Pons (tissue), 1 donor: ENCODE measurements at regions not wholly inside any gene's neighbourhood (a gene's known extent, or its start where the extent isn't known, plus 50 kb on each side); places are given as distances from the start of the nearest gene placed in this dataset.
A peak's percentile ranks its signal among the peaks of the same experiment; 100 is the strongest.
"Not testable (repeated sequence)": the region's sequence is repeated elsewhere in the genome, so short reads cannot be mapped to it uniquely, and the experiment has no call there.

ENCODE experiments used
- DNase-seq: peaks from one replicate; pipeline ENCODE4 v3.0.0-alpha.2; 2016; ENCODE audit warnings: low spot score

GRCh38 chr2:145925591-145925990 lies 1405.7 kb upstream of the ZEB2 start:
- DNase-seq, result no peak

GRCh38 chr2:145919477-145919876 lies 1399.6 kb upstream of the ZEB2 start:
- DNase-seq, result peak; percentile 11

DNA sequence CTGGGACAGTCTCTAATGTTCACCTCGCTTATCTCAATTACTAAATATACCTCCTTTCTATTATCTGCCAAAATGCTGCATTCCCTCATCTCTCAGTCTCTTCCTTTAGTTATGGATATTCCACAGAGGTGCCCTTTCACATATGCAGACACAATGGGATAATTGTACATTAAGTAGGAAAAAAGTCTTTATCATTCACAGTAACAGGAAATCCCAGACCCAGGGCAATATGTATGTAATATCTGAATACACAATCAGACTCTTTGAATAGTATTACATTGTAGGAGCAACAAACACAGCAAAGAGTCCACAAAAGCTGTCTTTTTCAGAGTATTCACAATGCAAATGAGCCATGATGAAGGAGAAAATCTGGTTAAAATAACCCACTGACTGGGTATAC lies 1399.0 kb upstream of the ZEB2 start:
- peak; percentile 7 for DNase-seq

- DNase-seq, result no peak
Observed at GRCh38 chr2:145916799-145917198, 1396.9 kb upstream of the ZEB2 start.

DNA sequence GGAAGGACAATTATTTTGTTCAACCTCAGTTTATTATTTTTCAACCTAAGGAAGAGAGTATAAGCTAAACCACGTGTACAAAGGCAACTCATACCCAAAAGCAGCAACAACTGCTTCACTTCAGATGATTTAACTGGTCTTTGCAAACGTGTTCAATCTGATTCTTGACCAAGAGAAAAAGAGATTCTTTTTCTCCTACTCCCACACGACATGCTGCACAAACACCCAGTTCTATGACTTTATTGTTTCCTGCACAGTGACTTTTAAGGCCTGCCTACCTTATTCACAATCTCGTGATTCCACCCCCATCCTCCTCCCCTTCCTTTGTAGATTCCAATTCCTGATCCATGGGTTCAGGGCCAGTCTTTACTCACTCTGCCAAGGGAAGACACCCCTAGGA lies 1394.8 kb upstream of the ZEB2 start:
- DNase-seq, result no peak

GRCh38 chr2:145910416-145910815 lies 1390.5 kb upstream of the ZEB2 start:
- DNase-seq, result no peak

DNA sequence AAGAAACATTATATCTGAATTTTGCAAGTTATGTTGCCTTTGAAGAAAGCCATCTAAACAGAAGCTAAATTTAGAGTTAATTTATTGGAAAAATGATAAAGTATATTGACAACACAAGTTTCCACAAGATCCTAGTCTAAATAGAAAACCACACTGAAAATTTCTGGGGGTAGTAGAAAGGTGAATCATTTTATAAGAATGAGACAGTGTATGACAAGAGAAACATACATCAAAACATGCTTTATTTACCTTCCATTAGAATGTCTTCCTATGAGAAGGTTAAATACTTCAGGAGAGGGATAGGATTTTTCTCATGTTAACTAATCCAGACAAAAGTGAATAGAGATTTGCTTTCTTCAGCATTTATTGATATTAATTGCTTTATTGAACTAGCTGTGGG lies 1389.8 kb upstream of the ZEB2 start:
- no peak for DNase-seq

GRCh38 chr2:145909175-145909755 lies 1389.3 kb upstream of the ZEB2 start:
- no peak for DNase-seq

GRCh38 chr2:145906354-145906753 lies 1386.4 kb upstream of the ZEB2 start:
- DNase-seq, result no peak

DNA sequence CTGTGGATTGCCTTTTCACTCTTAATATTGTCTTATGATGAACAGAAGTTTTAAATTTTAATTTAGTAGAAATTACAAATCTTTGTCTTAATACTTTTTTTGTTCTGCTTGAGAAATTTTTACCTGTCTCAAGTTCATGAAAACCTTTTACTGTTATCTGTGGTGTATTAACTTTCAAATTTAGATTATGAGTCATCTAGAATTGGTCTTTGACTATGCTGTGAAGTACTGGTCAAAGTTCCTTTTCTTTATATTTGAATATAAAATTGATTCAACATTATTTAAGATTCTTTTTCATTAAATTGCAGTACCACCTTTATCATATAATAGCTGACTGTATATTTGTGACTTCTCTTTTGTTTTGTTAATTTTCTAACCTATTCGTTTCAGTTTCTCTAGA lies 1385.5 kb upstream of the ZEB2 start:
- DNase-seq, result no peak

DNA sequence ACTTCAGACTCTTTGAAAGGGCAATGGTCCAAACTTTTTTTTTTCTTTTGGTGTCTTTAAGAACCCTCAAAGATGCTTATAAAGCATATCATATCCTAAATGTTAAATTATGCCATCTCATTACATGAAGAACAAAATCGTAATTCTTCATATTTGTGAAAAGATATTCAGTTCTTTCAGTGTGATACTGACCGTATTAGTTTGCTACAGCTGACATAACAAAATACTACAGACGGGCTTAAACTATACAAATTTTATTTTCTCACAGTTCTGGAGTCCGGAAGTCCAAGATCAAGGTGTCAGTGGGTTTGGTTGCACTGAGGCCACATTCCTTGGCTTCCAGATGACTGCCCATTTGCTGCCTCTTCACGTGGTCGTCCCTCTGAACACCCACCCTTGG lies 1377.2 kb upstream of the ZEB2 start:
- no peak for DNase-seq

DNA sequence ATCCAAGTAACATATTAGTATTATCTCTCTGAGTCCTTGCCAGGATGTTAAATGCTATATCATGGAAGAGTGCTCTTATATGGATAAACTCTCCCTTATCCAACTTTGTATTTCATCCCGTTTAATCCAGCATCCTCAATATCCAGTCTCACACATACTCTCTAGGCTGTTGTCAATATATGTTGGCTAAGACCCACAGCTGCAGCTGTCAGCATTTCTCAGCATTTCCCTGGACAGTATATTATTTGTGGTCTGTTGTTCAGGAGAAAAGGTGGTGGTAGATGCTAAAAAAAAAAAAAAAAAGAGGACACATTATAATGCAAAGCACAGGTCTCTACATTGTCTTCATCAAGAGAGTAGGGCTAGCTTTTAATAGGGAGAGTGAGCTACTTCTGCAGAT lies 1368.0 kb upstream of the ZEB2 start:
- DNase-seq, result no peak

GRCh38 chr2:145880997-145881396 lies 1361.1 kb upstream of the ZEB2 start:
- DNase-seq, result not testable (repeated sequence)

- peak; percentile 1 for DNase-seq
Observed at GRCh38 chr2:145875016-145875415, 1355.1 kb upstream of the ZEB2 start.

DNA sequence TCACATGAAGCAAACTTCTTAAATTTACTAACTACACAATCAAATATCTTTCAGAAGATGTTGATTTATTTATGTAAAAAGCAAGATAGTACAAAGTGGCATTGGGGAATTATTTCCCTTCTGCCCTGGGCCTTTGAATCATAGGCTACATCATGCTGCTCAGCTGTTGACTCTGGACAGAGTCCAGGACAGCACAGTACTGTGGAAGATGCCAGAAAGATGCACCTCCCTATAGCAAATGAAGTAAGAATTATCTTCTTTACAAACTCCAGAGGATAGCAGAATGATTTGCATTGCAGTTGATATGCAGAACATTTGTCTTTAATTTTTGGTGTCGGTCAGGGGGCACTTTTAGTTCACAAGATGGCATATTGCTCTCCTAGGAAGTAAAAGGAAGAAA lies 1354.5 kb upstream of the ZEB2 start:
- DNase-seq, result peak; percentile 40

GRCh38 chr2:145864501-145864900 lies 1344.6 kb upstream of the ZEB2 start:
- DNase-seq, result no peak

GRCh38 chr2:145861940-145862339 lies 1342.0 kb upstream of the ZEB2 start:
- no peak for DNase-seq

GRCh38 chr2:145860083-145860482 lies 1340.2 kb upstream of the ZEB2 start:
- DNase-seq, result no peak

- no peak for DNase-seq
Observed at GRCh38 chr2:145855142-145855541, 1335.2 kb upstream of the ZEB2 start.

GRCh38 chr2:145854039-145854755 lies 1334.3 kb upstream of the ZEB2 start:
- no peak for DNase-seq

DNA sequence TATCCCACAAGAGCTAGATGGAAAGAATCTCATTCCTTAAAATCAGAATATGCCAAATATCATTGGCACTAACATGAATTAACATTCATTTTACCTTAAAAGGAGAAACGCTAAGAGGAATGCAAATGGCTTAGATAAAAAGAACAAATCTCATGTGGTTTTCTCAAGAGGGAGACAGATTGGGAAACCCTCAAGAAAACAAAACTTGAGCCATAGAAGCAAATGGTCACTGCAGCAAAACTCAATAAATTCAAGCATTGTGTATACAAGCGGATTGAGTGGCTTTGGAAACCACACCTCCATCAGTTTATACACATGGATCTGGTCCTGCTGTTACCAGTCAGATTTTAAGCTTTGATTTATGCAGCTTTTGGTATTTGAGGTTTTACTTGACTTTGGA lies 1331.8 kb upstream of the ZEB2 start:
- DNase-seq, result no peak

DNA sequence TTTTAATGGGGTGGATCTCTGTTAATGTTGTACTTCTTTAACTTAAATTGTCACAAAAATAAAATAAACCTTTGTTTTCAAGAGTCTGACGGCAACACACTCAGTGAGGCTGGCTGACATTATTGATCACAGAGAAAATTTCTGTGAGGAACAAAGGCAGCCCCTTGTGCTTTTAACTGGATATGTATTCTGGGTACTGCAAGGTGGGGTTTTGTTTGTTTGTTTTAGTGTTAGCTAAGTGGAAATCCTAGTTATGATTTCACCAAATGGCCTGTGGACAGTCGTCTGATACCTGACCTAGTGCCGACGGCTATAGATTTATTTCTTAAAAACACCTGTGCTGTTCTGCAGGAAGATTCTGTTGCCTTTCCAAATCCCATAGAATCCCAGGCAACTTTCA lies 1329.5 kb upstream of the ZEB2 start:
- no peak for DNase-seq

- DNase-seq, result no peak
Observed at GRCh38 chr2:145846982-145847381, 1327.1 kb upstream of the ZEB2 start.

DNA sequence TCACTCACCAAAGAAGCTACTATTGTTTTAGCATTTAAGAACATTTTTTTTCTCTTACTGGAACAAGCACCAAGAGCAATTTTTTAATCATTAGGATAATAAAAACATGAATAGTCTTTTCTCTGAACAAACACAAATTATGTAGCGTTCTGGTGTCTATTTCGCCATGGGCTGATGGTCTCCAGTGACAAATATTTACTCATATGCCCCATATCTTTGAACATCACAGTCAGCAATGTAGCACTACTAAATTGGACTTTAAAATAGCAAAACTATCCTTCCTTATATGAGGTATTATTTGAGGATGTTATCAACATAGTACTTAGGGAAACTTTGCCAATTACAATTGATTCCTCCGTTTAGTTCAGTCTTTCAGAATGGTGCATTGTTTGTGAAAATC lies 1326.0 kb upstream of the ZEB2 start:
- no peak for DNase-seq
